Smooth muscle cell of the brain vasculature (primary cell): ENCODE measurements at regions not wholly inside any gene's neighbourhood (a gene's known extent, or its start where the extent isn't known, plus 50 kb on each side); places are given as distances from the start of the nearest gene placed in this dataset.
A peak's percentile ranks its signal among the peaks of the same experiment; 100 is the strongest.
"Not testable (repeated sequence)": the region's sequence is repeated elsewhere in the genome, so short reads cannot be mapped to it uniquely, and the experiment has no call there.

ENCODE experiments used
- DNase-seq: peaks from one replicate; pipeline ENCODE4 v3.0.0-alpha.2; 2012; ENCODE audit warnings: low read depth, low spot score

- not testable (repeated sequence) for DNase-seq
Measured at GRCh38 chr7:97234494-97234893, 117.0 kb downstream of the SDHAF3 start.

GRCh38 chr7:97246317-97246716 lies 128.8 kb downstream of the SDHAF3 start:
- no peak for DNase-seq

GRCh38 chr7:97258187-97258586 lies 140.7 kb downstream of the SDHAF3 start:
- DNase-seq, result not testable (repeated sequence)

- DNase-seq, result peak; percentile 17
Measured at GRCh38 chr7:97269741-97270140, 152.2 kb downstream of the SDHAF3 start.

GRCh38 chr7:97270280-97270679 lies 152.8 kb downstream of the SDHAF3 start:
- DNase-seq, result no peak

- no peak for DNase-seq
Measured at GRCh38 chr7:97271619-97272018, 154.1 kb downstream of the SDHAF3 start.

GRCh38 chr7:97272237-97272975 lies 154.9 kb downstream of the SDHAF3 start:
- DNase-seq, result no peak

GRCh38 chr7:97275475-97275874 lies 158.0 kb downstream of the SDHAF3 start:
- DNase-seq, result no peak

GRCh38 chr7:97280950-97281349 lies 163.5 kb downstream of the SDHAF3 start:
- no peak for DNase-seq

- DNase-seq, result no peak
Measured at GRCh38 chr7:97285348-97285747, 167.8 kb downstream of the SDHAF3 start.

- no peak for DNase-seq
Measured at GRCh38 chr7:97293031-97293430, 175.5 kb downstream of the SDHAF3 start.

- no peak for DNase-seq
Measured at GRCh38 chr7:97298561-97298960, 181.1 kb downstream of the SDHAF3 start.

GRCh38 chr7:97305589-97305988 lies 188.1 kb downstream of the SDHAF3 start:
- DNase-seq, result no peak

- no peak for DNase-seq
Measured at GRCh38 chr7:97307521-97308108, 190.1 kb downstream of the SDHAF3 start.

GRCh38 chr7:97313900-97314299 lies 196.4 kb downstream of the SDHAF3 start:
- DNase-seq, result no peak

GRCh38 chr7:97317575-97317974 lies 200.1 kb downstream of the SDHAF3 start:
- no peak for DNase-seq

- not testable (repeated sequence) for DNase-seq
Measured at GRCh38 chr7:97329871-97330270, 212.4 kb downstream of the SDHAF3 start.

- no peak for DNase-seq
Measured at GRCh38 chr7:97337849-97338248, 220.4 kb downstream of the SDHAF3 start.

- no peak for DNase-seq
Measured at GRCh38 chr7:97342512-97342911, 225.0 kb downstream of the SDHAF3 start.

- DNase-seq, result no peak
Measured at GRCh38 chr7:97346349-97346748, 228.9 kb downstream of the SDHAF3 start.

GRCh38 chr7:97351488-97351887 lies 234.0 kb downstream of the SDHAF3 start:
- no peak for DNase-seq

GRCh38 chr7:97357459-97357858 lies 240.0 kb downstream of the SDHAF3 start:
- no peak for DNase-seq

GRCh38 chr7:97372882-97373281 lies 255.4 kb downstream of the SDHAF3 start:
- DNase-seq, result no peak
